Skeletal muscle cell (primary cell): ENCODE measurements at regions not wholly inside any gene's neighbourhood (a gene's known extent, or its start where the extent isn't known, plus 50 kb on each side); places are given as distances from the start of the nearest gene placed in this dataset.
"Not testable (repeated sequence)": the region's sequence is repeated elsewhere in the genome, so short reads cannot be mapped to it uniquely, and the experiment has no call there.

ENCODE experiments used
- DNase-seq: peaks from one replicate; pipeline ENCODE4 v3.0.0-alpha.2; 2010; ENCODE audit warnings: low read depth
- H3K4me3 ChIP-seq: 2 replicates; pipeline ENCODE4 v1.5.1; 2011; ENCODE audit warnings: low read depth, mild to moderate bottlenecking, control low read depth, low read length, moderate library complexity

DNA sequence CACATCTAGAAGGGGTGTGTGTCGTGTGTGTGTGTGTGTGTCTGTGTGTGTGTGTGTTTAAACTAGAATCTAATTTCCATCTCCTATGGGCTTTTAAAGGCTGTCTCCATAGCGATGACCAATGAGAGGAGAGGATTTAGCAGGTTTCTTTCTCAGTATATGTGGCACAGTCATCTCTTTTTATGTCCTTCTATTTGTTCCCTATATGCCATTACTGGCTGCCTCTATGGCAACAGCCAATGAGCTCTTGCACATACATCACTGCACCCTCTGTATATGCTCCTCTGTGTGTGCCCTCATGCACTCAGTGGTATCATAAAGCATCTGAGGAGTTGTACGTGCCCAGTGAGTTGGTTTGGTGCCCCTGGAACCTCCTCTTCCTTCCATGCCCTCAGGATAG, 378.2 kb upstream of the SMIM30 start:
- not testable (repeated sequence) for DNase-seq, H3K4me3 ChIP-seq

DNA sequence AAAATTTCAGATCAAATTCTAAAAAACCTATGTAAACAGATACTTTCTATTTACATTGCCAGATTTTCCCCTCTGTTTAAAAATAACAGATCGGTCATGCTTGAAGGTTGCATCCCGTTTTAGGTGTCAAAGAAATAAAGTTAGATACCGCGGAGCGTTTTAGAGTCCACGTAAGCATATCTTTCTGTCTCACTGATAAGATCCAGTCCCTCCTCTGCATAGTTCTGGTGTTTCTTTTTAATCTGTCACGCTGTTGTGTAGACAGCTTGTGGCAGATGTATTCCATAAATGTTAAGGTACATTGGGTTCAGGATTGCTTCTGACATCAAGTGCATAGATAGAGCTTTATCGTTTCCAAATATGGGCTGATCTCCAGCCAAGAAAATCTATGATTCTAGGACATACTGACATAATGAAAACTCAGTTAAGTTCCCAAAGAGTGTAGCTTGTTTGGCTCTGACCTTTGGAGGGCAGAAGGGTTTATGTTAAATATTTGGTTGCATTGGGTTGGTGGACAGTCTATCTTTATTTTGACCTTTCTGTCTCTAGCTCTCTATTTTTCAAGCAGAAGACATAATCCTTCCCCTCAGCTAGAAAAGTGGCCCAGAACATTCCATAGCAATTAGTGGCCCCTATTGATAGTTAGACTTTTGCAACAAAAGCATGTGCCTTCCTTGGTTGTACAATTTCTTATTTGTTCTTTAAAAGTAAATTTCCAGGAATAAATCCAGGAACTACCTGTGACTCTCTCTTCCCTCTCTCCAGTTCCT, 376.6 kb upstream of the SMIM30 start:
- not testable (repeated sequence) for H3K4me3 ChIP-seq, DNase-seq

DNA sequence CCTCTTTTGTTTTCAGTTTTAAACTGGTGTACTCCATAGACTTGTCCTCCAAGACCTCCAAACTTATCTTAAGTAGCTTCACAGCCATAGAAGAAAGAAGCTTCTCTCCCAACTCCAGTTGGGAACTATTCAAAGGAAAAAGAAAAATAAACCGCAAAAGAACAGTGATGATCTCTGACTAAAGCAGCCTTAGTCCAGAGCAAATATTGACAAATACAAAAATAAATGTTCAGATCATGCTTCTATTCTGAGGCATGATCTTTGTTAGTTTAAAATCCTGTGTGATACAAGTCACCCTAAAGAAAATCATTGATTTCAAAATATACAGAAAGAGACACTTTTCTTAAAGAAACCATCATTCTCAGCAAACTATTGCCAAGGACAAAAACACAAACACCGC, 373.0 kb upstream of the SMIM30 start:
- no peak overlapping the region for H3K4me3 ChIP-seq

DNA sequence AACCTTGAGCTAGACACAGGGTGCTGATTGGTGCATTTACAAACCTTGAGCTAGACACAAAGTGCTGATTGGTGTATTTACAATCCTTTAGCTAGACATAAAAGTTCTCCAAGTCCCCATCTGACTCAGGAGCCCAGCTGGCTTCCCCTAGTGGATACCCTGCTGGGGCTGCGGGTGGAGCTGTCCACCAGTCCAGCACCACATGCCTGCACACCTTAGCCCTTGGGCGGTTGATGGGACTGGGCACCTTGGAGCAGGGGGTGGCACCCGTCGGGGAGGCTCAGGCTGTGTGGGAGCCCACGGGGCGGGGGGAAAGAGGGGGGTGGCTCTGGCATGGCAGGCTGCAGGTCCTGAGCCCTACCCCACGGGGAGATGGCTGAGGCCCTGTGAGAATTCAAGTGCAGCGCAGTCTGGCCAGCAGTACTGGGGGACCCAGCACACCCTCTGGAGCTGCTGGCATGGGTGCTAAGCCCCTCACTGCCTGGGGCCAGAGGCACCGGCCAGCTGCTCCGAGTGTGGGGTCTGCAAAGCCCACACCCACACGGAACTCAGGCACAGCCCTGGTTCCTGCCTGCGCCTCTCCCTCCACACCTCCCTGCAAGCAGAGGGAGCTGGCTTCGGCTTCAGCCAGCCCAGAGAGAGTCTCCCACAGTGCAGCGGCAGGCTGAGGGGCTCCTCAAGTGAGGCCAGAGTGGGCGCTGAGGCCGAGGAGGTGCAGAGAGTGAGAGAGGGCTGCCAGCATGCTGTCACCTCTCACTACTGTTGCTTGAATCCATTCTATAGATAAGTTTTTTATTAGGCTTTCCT, 369.8 kb upstream of the SMIM30 start:
- H3K4me3 ChIP-seq = no peak overlapping the region
- no peak for DNase-seq

More for the DNA sequence above, 373.0 kb upstream of the SMIM30 start:
- no peak for DNase-seq

DNA sequence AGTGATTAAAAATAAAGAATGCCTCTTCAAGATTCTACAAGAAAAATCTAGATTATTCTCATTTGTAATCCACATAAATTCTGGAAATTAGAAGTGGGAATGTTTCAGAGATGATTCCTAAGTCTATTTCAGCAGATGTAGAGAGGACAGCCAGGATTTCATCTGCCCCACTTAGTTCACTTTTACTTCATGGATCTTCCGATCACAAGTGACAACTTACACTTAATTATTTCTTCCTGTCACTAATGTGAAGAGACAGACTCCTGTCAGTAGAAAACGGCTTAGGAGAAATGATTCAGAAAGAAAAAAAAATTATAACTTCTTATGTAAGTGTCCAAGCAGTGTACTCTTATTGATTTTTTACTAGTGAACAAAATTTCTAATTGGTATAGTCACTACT, 368.2 kb upstream of the SMIM30 start:
- no peak for DNase-seq
- no peak overlapping the region for H3K4me3 ChIP-seq

DNA sequence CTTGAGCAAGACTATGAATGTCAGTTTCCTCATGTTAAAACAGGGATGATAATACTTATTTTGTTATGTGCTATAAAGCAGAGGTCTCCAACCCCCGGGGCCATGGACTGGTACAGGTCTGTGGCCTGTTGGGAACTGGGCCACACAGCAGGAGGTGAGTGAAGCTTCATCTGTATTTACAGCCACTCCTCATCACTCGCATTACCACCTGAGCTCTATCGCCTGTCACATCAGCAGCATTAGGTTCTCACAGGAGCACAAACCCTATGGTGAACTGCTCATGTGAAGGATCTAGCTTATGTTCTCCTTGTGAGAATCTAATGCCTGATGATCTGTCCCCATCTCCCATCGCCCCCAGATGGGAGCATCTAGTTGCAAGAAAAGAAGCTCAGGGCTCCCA, 365.3 kb upstream of the SMIM30 start:
- DNase-seq = no peak
- H3K4me3 ChIP-seq = no peak overlapping the region

DNA sequence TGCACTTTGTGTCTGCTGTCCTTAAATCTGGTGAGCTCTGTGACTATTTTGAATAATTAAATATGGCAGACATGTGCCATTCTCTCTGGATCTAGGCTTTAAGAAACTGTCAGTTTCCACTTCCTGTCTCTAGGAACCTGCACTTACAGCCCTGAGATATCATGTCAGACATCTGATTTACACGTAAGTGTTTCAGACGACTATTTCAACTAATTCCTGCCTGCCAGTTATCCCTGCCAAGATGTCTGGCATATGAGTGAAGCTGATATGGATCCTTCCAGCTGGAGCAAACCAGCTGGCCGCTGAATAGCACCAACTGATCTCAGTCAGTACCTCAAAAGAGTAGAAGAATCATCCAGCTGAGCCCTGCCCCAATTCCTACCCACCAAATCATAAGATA, 362.2 kb upstream of the SMIM30 start:
- no peak for DNase-seq
- no peak overlapping the region for H3K4me3 ChIP-seq

DNA sequence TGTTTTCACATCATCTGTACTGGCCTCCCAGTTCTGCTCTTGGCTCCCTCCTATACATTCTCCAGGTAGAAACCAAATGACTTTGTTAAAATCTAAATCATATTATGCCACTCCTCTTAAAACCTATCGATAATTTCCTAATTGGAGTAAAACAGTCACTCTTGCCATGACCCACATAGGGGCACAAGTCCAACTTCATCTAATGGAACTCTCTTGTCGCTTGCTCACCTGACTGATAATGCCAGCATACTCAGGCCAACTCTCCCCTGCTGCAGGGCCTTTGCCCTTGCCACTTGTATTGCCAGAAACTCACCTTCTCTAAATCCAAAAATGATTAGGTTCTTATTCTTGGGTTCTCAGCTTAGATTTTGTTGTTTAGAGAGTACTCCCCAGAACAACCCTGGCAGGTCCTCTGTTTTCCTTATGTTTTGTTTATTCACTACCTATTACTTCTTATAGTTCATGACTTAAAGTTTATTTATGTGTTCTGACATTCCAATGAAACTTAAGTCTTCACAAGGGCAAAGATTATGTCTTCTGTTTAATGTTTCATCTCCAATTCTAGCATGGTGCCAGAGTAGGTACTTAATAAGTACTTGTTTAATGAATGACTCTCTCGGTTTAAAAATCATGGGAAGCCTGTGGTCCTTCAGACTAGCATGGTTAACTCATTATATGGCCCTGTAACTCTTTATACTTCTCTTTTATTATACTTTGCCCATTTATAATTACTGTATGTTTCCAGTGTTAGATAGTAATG, 345.9 kb upstream of the SMIM30 start:
- DNase-seq = no peak
- H3K4me3 ChIP-seq = no peak overlapping the region

DNA sequence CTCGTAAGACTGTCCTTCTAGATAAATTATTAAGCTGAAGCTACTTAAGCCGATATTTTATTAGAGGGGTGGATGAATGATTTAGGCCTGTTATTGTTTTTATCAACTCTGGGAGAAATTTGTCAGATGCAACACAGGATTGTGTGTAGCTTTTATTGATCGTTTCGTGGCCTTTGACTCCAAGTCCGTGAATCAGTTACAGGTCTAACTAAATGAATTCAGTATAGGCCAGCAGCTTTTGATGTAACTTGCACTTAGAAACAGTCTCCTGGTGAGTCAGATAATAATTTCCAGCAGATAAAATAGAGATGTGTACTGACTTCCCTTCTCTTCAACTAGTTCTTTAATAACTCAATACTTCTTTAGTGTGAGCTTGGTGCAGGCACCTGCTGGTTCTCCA, 341.7 kb upstream of the SMIM30 start:
- no peak for DNase-seq
- H3K4me3 ChIP-seq = no peak overlapping the region

DNA sequence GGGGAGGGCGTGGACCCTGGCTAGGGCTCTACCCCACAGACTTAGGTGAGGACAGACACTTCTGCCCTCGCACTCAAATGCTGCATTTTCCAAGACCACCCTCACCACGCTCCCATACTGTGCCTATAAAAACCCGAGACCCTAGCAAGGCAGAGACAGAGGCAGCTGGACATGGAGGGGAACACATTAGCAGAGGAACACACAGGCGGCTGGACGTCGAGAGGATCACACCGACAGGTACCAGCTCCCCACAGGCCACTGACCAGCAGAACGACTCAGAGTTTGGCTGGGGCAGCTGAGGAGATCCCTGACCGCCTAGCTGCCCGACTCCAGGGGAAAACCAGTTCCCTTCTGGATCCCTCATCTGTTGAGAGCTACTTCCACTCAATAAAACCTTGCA, 338.2 kb upstream of the SMIM30 start:
- no peak for DNase-seq
- H3K4me3 ChIP-seq = no peak overlapping the region

DNA sequence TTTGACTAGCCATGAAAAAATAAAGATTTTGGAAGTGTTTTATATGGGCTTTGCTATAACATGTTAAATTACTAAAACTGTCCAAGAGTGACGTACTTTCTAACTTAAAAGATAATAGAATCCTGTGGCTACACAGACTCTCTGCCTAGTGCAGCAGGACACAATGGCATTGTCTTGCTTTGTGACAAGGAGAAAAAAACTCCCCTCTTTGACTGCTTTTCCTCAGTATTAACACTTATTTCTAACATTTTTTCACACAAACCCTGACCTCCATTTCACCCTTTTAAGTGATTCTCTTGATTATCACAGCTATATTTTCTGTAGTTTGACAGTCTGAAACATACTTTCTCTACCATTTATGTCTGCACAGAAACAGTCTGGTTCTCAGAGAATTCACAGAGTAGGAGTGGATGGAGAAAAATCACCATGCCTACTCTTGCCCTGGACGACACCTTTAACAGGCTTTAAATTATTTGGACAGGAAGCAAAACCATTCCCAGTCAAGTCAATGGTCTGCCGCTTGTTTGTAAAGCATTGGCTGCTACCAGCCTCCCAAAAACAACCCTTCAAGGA, 336.3 kb upstream of the SMIM30 start:
- H3K4me3 ChIP-seq = no peak overlapping the region
- DNase-seq = no peak

DNA sequence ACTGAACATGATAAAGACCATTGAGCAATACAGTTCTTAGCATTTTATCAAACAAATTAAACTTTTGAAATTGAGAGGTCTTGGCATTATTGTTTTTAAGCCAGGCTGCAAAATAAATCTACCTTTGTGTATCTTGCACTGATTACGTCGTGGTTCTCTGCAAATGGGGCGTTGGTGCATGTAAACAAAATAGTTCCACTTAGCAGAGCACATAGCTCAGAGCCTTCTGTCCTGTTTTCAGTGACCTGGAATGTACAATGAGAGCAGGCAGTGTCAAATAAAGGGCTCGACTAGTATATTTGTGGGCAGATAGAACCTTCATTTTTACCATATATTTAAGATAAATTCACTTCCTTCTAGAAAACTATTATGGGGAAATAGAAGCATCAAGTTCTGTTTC, 333.9 kb upstream of the SMIM30 start:
- DNase-seq = no peak
- H3K4me3 ChIP-seq = no peak overlapping the region

DNA sequence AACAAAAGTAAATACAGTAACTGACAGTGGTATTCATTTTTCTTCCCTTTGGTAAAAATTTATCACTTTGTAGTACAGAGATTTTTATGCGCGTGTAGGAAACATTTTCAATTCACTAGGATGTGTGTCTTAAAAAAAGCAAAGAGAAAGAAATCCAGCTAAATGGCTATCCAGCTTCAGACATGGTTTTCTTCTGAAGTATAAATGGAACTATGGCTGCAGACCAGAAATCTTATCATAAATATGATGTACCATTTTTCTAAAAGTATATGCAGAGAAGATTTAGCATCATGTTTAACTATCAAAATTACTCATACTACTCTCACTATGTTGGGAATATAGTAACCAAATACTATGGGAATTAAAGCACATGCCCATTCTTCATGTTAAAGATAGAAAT, 328.4 kb upstream of the SMIM30 start:
- no peak overlapping the region for H3K4me3 ChIP-seq
- DNase-seq = no peak

DNA sequence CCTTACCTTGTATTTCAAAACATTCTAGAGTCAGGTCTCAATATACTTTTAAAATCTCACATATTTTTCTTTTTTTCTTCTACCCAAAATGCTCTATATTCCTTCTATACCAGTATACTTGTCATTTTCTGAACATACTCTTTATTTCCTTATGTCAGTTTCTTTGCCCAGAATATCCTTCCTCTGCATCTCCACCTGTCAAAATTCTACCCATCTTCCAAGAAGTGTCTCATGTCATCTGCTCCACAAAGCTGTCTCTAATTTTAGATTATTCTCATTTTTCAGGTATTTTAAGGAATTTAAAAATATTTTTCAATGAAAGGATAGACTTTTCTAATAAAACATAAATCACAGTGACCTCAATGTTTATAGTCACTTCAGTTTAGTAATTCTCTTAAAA, 328.0 kb upstream of the SMIM30 start:
- H3K4me3 ChIP-seq = no peak overlapping the region
- no peak for DNase-seq

DNA sequence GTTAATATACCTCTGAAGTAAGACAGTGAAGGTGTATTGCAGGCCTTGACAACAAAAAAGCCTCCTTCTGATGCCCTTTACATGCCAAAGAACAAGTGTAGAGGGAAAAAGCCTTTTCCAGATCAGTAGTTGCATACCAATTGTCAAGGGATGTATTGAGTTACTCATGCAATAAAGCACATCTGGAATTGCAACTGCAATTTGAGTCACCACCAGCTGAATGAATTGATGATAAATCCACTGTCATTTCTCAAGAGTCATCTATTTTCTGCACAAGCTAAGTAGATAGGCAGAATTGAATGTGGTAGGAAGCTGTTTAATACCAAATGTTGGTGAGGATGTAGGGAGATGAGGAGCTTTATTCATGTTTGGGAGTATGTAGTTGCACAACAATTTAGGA, 325.9 kb upstream of the SMIM30 start:
- no peak for DNase-seq
- no peak overlapping the region for H3K4me3 ChIP-seq

DNA sequence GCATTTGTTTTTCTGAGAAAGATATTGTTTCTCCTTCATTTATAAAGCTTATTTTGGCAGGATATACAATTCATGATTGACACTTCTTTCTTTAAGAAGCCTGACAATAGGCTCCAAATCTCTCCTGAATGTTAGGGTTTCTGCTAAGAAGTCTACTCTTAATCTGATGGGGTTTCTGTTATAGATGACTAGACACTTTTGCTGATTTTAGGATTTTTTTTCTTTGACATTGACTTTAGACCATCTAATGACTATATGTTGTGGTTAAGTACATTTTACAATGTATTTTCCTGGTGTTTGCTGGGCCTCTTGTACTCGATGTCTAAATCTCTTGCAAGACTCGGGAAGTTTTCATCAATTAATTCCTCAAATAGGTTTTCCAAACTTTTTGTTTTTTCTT, 321.8 kb upstream of the SMIM30 start:
- DNase-seq = no peak
- H3K4me3 ChIP-seq = no peak overlapping the region

DNA sequence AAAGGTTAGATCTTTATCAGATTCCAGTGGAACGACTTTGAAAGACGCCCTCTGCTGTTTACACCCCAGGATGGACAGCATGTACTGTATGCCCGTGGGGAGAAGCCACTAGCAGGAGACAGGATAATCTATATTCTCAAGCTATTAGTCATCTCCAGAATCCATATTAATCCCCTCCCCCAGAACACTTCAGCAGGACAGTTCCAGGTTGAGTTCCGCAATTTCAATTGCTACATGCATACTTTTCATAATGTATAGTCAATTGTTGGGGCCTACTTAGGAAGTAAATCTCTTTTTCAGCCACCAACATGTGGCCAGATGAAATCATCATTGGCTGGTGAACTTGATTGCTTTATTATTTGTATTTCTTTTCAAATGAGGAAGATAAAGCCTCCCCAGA, 313.1 kb upstream of the SMIM30 start:
- no peak overlapping the region for H3K4me3 ChIP-seq
- peak; percentile 13 for DNase-seq

DNA sequence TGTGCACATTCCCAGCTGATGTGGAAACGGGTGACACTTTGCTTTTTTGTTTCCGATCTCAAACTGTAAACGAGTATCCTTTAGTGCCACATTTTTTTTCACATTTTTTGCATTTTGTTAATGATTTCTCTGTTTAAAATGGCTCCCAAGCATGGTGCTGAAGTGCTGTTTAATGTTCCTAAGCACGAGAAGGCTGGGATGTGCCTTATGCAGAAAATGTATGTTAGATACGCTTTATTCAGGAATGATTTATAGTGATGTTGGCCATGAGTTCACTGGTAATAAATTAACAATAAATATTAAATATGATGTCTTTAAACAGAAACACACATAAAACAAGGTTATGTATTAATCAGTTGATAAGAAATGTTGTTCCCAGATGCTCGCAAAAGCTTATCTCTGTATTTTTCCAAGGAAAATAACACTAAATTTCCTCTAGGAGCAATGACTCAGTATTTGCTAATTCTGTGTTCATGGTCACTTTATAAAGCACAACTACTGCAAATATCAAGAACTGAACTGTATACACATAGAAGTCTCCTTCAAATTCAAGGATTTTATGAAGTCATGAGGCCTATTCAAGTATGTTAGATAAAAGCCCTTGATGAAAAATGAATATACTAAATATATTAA, 305.9 kb upstream of the SMIM30 start:
- DNase-seq = no peak
- H3K4me3 ChIP-seq = no peak overlapping the region

DNA sequence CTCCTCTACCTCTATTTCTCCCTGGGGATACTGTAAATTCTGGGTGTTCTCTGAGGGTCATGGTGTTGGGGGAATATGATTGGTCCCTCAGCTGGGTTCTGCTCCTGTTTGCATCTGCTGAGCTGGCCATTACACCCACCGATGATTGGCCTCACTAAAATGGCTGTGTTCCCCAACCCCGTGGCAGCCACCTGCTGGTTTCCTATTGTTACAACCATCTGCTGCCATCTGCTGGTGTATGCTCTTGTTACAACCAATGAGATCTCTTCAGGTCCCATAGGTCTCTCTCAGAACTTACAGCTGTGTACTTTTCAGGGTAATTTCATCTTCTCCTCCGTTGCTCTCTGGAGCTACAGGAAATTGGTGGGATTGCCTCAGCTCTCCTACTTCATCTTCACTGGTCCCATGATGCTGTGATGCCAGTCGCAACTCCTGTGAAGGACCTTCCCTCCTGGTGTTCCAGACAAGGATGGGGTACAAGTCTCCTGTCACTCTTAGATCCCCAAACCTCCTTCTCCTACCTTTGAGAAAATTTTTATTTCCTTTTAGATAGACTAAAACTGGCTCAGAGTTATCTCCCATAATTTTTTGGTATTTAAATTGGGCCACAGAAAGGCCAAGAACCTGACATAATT, 303.5 kb upstream of the SMIM30 start:
- no peak overlapping the region for H3K4me3 ChIP-seq
- DNase-seq = peak; percentile 29
